ENCODE measurements at regions not wholly inside any gene's neighbourhood (a gene's known extent, or its start where the extent isn't known, plus 50 kb on each side); places are given as distances from the start of the nearest gene placed in this dataset.

DNA sequence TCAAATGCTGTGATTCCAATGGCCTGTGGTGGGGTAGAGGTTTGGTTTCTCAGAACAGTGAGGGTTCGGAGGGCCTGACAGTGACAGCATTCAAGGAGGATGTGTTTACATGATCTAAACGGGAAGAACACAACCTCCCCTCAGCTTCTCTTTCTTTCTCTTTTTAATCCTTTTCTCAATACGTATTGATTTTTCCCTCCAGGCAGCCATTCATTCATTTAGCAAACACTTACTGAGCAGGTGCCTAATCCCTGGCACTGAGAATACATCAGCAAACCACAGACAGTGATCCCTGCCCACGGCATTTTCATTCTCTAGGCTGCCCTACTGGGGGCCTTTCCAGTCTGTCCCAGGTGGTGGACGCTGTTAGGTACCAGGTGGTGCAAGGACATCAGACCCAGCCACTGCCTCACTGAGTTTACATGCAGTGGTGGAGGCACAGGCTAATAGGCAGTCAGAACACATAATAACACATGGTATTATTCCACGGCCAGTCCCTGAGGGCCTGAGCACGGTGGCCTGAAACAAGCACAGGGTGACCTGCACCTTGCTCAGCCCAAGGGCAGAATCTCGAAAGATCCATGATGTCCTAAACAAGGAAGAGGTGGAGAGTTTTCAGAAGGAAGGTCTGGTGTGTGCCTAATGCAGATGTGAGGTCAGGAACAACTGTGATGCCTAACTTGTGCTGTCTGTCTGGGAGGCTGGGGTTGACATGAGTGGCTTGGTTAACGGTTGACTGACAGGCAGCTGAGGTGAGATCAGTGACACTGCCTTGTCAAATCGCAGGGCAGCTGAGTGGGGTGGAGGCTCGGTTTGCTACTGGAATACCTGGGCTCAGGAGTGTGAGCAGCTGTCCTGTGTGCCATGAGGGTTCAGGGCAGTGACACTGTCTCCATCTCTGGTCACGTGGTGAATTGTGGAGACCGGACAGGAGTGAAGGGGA, 785.5 kb upstream of the HS6ST1 start:
- TF ChIP-seq, protein P1, sequence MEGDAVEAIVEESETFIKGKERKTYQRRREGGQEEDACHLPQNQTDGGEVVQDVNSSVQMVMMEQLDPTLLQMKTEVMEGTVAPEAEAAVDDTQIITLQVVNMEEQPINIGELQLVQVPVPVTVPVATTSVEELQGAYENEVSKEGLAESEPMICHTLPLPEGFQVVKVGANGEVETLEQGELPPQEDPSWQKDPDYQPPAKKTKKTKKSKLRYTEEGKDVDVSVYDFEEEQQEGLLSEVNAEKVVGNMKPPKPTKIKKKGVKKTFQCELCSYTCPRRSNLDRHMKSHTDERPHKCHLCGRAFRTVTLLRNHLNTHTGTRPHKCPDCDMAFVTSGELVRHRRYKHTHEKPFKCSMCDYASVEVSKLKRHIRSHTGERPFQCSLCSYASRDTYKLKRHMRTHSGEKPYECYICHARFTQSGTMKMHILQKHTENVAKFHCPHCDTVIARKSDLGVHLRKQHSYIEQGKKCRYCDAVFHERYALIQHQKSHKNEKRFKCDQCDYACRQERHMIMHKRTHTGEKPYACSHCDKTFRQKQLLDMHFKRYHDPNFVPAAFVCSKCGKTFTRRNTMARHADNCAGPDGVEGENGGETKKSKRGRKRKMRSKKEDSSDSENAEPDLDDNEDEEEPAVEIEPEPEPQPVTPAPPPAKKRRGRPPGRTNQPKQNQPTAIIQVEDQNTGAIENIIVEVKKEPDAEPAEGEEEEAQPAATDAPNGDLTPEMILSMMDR (IDR thresholded peaks at IDR 0.05), result no peak
- TF ChIP-seq POLR2A (IDR thresholded peaks at IDR 0.05), result no peak

All from testis (tissue), 2 donors.